IMR-90 (cell line): ENCODE measurements at regions not wholly inside any gene's neighbourhood (a gene's known extent, or its start where the extent isn't known, plus 50 kb on each side); places are given as distances from the start of the nearest gene placed in this dataset.

Experiments
- ATAC-seq: fragments of 200-7000 bp; cut with Tn5 transposase; 2 replicates; pipeline ENCODE4 v1.9.1; 2020; ENCODE audit warnings: low read depth, mild to moderate bottlenecking, moderate library complexity
- BruUV-seq: library from RNA; stranded (reverse); fragments of 400-500 nt; replicated peaks from 2 replicates; lab custom pipeline; 2021; lab: Mats Ljungman, UMichigan
- CTCF ChIA-PET: fragments of 300-600 bp; formaldehyde crosslinking; extraction: SDS; loops from one replicate; lab custom pipeline; 2021; ENCODE audit warnings: antibody characterized with exemption; lab: Yijun Ruan, JAX
- POLR2A ChIA-PET: fragments of 300-600 bp; sonication (Branson Sonifier 250); formaldehyde crosslinking; loops from one replicate; lab custom pipeline; 2022; ENCODE audit warnings: antibody characterized with exemption; ENCODE audit not compliant: unreplicated experiment; lab: Charles Lee
- DNase-seq: peaks from one replicate; pipeline ENCODE4 v3.0.0; 2013
- H2AFZ ChIP-seq: replicated peaks from 2 replicates; pipeline ENCODE3; 2013; ENCODE audit warnings: low read length, mild to moderate bottlenecking; ENCODE audit not compliant: poor library complexity
- H2AK5ac ChIP-seq: 2 replicates; pipeline ENCODE4 v1.6.1; 2013; ENCODE audit warnings: low read depth, low read length, inconsistent platforms
- H2AK9ac ChIP-seq: replicated peaks from 2 replicates; pipeline ENCODE3; 2013; ENCODE audit warnings: mild to moderate bottlenecking, low read depth, low read length, moderate library complexity; ENCODE audit not compliant: poor library complexity
- H2BK120ac ChIP-seq: 2 replicates; pipeline ENCODE4 v1.6.1; 2013; ENCODE audit warnings: low read depth, low read length, inconsistent platforms
- H2BK15ac ChIP-seq: 3 replicates; pipeline ENCODE4 v1.6.1; 2013; ENCODE audit warnings: low read depth, low read length, inconsistent platforms
- H2BK20ac ChIP-seq: 2 replicates; pipeline ENCODE4 v1.6.1; 2013; ENCODE audit warnings: low read depth, mild to moderate bottlenecking, inconsistent platforms, low read length, moderate library complexity
- H2BK5ac ChIP-seq: 2 replicates; pipeline ENCODE4 v1.6.1; 2013; ENCODE audit warnings: mild to moderate bottlenecking, low read depth, low read length, inconsistent platforms; ENCODE audit not compliant: poor library complexity, severe bottlenecking
- H3K14ac ChIP-seq: replicated peaks from 2 replicates; pipeline ENCODE4 v1.6.1; 2013; ENCODE audit warnings: low read depth, low read length, inconsistent platforms
- H3K18ac ChIP-seq: 2 replicates; pipeline ENCODE4 v1.6.1; 2013; ENCODE audit warnings: low read depth, low read length, control low read depth
- H3K23ac ChIP-seq: 2 replicates; pipeline ENCODE4 v1.6.1; 2013; ENCODE audit warnings: low read depth, low read length, inconsistent platforms
- H3K27ac ChIP-seq: 2 replicates; pipeline ENCODE4 v1.5.1; 2013; ENCODE audit warnings: mild to moderate bottlenecking, control low read depth, low read length; ENCODE audit not compliant: insufficient read depth
- H3K27me3 ChIP-seq: 2 replicates; pipeline ENCODE4 v1.6.1; 2013; ENCODE audit warnings: low read length; ENCODE audit not compliant: control insufficient read depth, insufficient read depth
- H3K36me3 ChIP-seq: 2 replicates; pipeline ENCODE4 v1.6.1; 2013; ENCODE audit warnings: low read length, mixed read lengths; ENCODE audit not compliant: control insufficient read depth, insufficient read depth
- H3K4ac ChIP-seq: 2 replicates; pipeline ENCODE4 v1.6.1; 2013; ENCODE audit warnings: low read depth, low read length, inconsistent platforms
- H3K4me1 ChIP-seq: 2 replicates; pipeline ENCODE4 v1.6.1; 2013; ENCODE audit warnings: low read length, mixed read lengths; ENCODE audit not compliant: control insufficient read depth, insufficient read depth
- H3K4me2 ChIP-seq: 2 replicates; pipeline ENCODE4 v1.6.1; 2013; ENCODE audit warnings: low read depth, mild to moderate bottlenecking, control low read depth, low read length, moderate library complexity
- H3K4me3 ChIP-seq: 2 replicates; pipeline ENCODE4 v1.5.1; 2013; ENCODE audit warnings: low read depth, mild to moderate bottlenecking, control low read depth, low read length, moderate library complexity; ENCODE audit not compliant: insufficient read depth
- H3K56ac ChIP-seq: 2 replicates; pipeline ENCODE4 v1.6.1; 2013; ENCODE audit warnings: low read length, inconsistent platforms; ENCODE audit not compliant: insufficient read depth; ENCODE audit errors: extremely low read depth
- H3K79me1 ChIP-seq, 2 experiments: 2 replicates each; pipeline ENCODE4 v1.6.1; 2013; ENCODE audit warnings: low read length in 2 of 2, inconsistent platforms in 1 of 2, low read depth in 1 of 2
- H3K9ac ChIP-seq: 2 replicates; pipeline ENCODE4 v1.6.1; 2013; ENCODE audit warnings: low read depth, low read length, control low read depth
- H3K9me1 ChIP-seq: 2 replicates; pipeline ENCODE4 v1.6.1; 2013; ENCODE audit warnings: low read length, inconsistent platforms; ENCODE audit not compliant: insufficient read depth
- H3K9me3 ChIP-seq: 2 replicates; pipeline ENCODE4 v1.6.1; 2013; ENCODE audit warnings: low read length; ENCODE audit not compliant: control insufficient read depth, insufficient read depth
- H4K20me1 ChIP-seq: 2 replicates; pipeline ENCODE4 v1.6.1; 2013; ENCODE audit warnings: low read length, inconsistent platforms; ENCODE audit not compliant: insufficient read depth
- H4K5ac ChIP-seq: 2 replicates; pipeline ENCODE4 v1.6.1; 2013; ENCODE audit warnings: mild to moderate bottlenecking, low read depth, low read length, control low read depth
- H4K8ac ChIP-seq, 2 experiments: 2 replicates each; pipeline ENCODE4 v1.6.1; 2013; ENCODE audit warnings: low read depth in 2 of 2, low read length in 2 of 2, control low read depth in 1 of 2, inconsistent platforms in 1 of 2
- H4K91ac ChIP-seq: 2 replicates; pipeline ENCODE4 v1.6.1; 2013; ENCODE audit warnings: low read depth, low read length, inconsistent platforms; ENCODE audit not compliant: insufficient read depth
- CEBPB ChIP-seq: IDR thresholded peaks from 2 replicates; pipeline ENCODE4 v1.6.1; 2012; ENCODE audit warnings: low read depth, low read length, improper control_type of control experiment
- MAFK ChIP-seq: IDR thresholded peaks from 2 replicates; pipeline ENCODE4 v1.6.1; 2012; ENCODE audit warnings: low read depth, low read length, improper control_type of control experiment
- MXI1 ChIP-seq: IDR thresholded peaks from 2 replicates; pipeline ENCODE4 v1.6.1; 2012; ENCODE audit warnings: low read depth, mild to moderate bottlenecking, low read length, moderate library complexity, borderline replicate concordance
- POLR2A ChIP-seq: IDR thresholded peaks from 2 replicates; pipeline ENCODE4 v1.6.1; 2012; ENCODE audit warnings: mild to moderate bottlenecking, low read depth, low read length
- WGBS, 2 experiments: methylation state at CpG; one replicate each; pipeline versions ENCODE4 v1.1.5 to v1.1.7; 2013; ENCODE audit warnings: missing lambda C conversion rate in 2 of 2; ENCODE audit not compliant: insufficient read length in 1 of 2; ENCODE audit errors: extremely low coverage in 2 of 2; 5-methylcytosine and 5-hydroxymethylcytosine counted together
- dilution Hi-C: fragments of 300-500 bp; cut with HindIII; formaldehyde crosslinking; loops from one replicate; pipeline ENCODE4 v1.14.3; 2018; ENCODE audit warnings: low sequenced_read_pairs; ENCODE audit not compliant: unreplicated experiment
- in situ Hi-C: fragments of 300-500 bp; cut with MboI; formaldehyde crosslinking; loops from 3 replicates; pipeline ENCODE4 v1.14.3; 2019; ENCODE audit warnings: low sequenced_read_pairs, inconsistent platforms, mixed read lengths
- intact Hi-C: fragments of 100-400 bp; cut with micrococcal nuclease; formaldehyde crosslinking; loops from 2 replicates; pipeline ENCODE4 v1.10.0; 2022
- TF ChIP-seq, protein P1 (sequence below): fragments of 150-350 bp; IDR thresholded peaks from 2 replicates; pipeline ENCODE4 v1.6.1; 2017; ENCODE audit warnings: mild to moderate bottlenecking, antibody characterized with exemption, low read length, low read depth

DNA sequence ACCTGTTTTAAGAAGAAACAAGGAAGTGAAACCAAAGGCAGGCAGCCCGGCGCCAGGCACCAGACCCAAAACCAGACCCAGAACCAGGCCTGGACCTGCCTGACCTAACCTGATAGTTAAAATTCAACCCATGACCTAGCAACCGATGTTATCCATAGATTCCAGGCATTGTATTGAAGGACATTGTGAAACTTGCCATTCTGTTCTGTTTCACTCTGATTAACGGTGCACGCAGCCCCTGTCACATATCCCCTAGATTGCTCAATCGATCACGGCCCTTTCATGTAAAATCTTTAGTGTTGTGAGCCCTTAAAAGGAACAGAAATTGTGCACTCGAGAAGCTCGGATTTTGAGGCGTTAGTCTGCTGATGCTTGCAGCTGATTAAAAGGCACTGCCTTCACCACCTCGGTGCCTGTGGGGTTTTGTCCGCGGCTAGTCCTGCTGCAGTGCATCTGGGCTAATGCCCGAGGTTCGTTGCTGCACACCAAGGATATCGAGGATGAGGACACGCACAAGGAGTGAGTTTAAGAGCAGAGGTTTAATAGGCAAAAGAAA, 262.5 kb upstream of the TMEM132C start:
- ATAC-seq: no peak
- in situ Hi-C loops: no loop called here

More for the DNA sequence above, 262.5 kb upstream of the TMEM132C start:
- H3K18ac ChIP-seq: no peak overlapping the region
- H3K4ac ChIP-seq: no peak overlapping the region
- no peak overlapping the region for H4K8ac ChIP-seq
- H3K36me3 ChIP-seq: no peaks in the 10 kb centered on the region
- H4K20me1 ChIP-seq: no peaks in the 10 kb centered on the region
- no peak overlapping the region for H2BK120ac ChIP-seq
- no peak overlapping the region for H3K4me3 ChIP-seq
- H3K27ac ChIP-seq: no peak overlapping the region
- no peak overlapping the region for H2BK20ac ChIP-seq
- H4K91ac ChIP-seq: no peak overlapping the region
- intact Hi-C loops (no loop called here), dilution Hi-C loops (no loop called here)
- no peak overlapping the region for H2AFZ ChIP-seq
- no peak overlapping the region for H4K5ac ChIP-seq
- H2AK9ac ChIP-seq: no peak overlapping the region
- H3K27me3 ChIP-seq: no peaks in the 10 kb centered on the region
- no peaks in the 10 kb centered on the region for H3K9me1 ChIP-seq
- CTCF ChIA-PET: no interaction called here
- TF ChIP-seq POLR2A (no peak), MXI1 (no peak), CEBPB (no peak), MAFK (no peak)
- TF ChIP-seq, protein P1, sequence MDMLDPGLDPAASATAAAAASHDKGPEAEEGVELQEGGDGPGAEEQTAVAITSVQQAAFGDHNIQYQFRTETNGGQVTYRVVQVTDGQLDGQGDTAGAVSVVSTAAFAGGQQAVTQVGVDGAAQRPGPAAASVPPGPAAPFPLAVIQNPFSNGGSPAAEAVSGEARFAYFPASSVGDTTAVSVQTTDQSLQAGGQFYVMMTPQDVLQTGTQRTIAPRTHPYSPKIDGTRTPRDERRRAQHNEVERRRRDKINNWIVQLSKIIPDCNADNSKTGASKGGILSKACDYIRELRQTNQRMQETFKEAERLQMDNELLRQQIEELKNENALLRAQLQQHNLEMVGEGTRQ: no peak
- H3K14ac ChIP-seq: no peak overlapping the region
- H3K4me2 ChIP-seq: no peak overlapping the region
- BruUV-seq: no TSS peak
- no peak overlapping the region for H2AK5ac ChIP-seq
- H3K9ac ChIP-seq: no peak overlapping the region
- H2BK15ac ChIP-seq: no peak overlapping the region
- no peaks in the 10 kb centered on the region for H3K79me1 ChIP-seq
- H3K4me1 ChIP-seq: no peaks in the 10 kb centered on the region
- WGBS, 2 experiments: 40% methylated on average over 3 of the region's 17 CpGs; no CpG with 5 or more reads in 1 of the 2 experiments
- no peak overlapping the region for H2BK5ac ChIP-seq
- no peak for DNase-seq
- POLR2A ChIA-PET: no interaction called here
- no peak overlapping the region for H3K23ac ChIP-seq
- H3K9me3 ChIP-seq: peaks cover 13% of the 10 kb centered on the region
- no peak overlapping the region for H3K56ac ChIP-seq
